ENCODE measurements at regions not wholly inside any gene's neighbourhood (a gene's known extent, or its start where the extent isn't known, plus 50 kb on each side); places are given as distances from the start of the nearest gene placed in this dataset.

DNA sequence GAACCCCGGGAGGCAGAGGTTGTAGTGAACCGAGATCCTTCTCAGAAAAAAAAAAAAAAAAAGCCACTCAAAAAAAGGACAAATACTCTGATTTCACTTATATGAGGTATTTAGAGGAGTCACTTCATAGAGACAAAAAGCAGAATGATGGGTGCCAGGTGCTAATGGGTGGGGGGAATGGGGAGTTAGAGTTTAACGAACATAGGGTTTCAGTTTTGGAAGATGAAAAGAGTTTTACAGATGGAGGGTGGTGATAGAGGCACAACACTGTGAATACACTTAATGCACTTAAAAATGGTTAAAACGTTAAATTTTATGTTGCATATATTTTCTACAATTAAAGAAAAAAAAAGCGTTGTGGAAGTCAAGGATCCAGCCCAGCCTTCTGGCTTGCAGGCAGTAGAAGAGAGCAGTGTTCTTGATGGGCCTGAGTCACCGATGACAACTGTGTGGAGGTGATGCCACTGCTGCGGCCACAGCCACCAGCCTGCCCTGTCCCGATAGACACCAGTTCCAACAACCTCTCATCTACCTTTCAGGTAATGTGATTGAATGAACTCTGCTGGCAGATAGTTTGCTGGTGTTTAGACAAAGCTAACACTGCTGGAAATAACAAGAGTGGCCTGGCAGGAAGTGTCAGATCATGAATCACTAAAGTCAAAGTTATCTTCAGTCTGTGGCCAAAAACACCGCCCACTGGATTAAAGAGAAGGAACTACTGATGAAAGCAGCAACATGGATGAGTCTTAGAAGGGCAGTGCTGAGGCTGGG lies 49.9 kb upstream of the COX10 start:
- Histone ChIP-seq H3K27ac (no peak overlapping the region), H3K4me3 (replicated peaks in 1 of 3) (no peak overlapping the region), H3K36me3 (no peaks in the 10 kb centered on the region), H3K9me3 (no peaks in the 10 kb centered on the region), H3K4me1 (no peaks in the 10 kb centered on the region), H3K27me3 (no peaks in the 10 kb centered on the region)
- 87 to 90% methylated on average over 9 of the region's 9 CpGs for WGBS, 2 donors
- TF ChIP-seq POLR2A (IDR thresholded peaks at IDR 0.05), result no peak
- TF ChIP-seq, protein P1, sequence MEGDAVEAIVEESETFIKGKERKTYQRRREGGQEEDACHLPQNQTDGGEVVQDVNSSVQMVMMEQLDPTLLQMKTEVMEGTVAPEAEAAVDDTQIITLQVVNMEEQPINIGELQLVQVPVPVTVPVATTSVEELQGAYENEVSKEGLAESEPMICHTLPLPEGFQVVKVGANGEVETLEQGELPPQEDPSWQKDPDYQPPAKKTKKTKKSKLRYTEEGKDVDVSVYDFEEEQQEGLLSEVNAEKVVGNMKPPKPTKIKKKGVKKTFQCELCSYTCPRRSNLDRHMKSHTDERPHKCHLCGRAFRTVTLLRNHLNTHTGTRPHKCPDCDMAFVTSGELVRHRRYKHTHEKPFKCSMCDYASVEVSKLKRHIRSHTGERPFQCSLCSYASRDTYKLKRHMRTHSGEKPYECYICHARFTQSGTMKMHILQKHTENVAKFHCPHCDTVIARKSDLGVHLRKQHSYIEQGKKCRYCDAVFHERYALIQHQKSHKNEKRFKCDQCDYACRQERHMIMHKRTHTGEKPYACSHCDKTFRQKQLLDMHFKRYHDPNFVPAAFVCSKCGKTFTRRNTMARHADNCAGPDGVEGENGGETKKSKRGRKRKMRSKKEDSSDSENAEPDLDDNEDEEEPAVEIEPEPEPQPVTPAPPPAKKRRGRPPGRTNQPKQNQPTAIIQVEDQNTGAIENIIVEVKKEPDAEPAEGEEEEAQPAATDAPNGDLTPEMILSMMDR (IDR thresholded peaks at IDR 0.05), result no peak
- no peak for DNase-seq
- intact Hi-C loops (cut with DNase I), result no loop called here

Measured in thyroid gland (tissue), 4 donors.